HS-5 (cell line): ENCODE measurements at regions not wholly inside any gene's neighbourhood (a gene's known extent, or its start where the extent isn't known, plus 50 kb on each side); places are given as distances from the start of the nearest gene placed in this dataset.

Experiments used
- DNase-seq: peaks from one replicate; pipeline ENCODE4 v3.0.0-alpha.2; 2012; ENCODE audit warnings: low read depth

DNA sequence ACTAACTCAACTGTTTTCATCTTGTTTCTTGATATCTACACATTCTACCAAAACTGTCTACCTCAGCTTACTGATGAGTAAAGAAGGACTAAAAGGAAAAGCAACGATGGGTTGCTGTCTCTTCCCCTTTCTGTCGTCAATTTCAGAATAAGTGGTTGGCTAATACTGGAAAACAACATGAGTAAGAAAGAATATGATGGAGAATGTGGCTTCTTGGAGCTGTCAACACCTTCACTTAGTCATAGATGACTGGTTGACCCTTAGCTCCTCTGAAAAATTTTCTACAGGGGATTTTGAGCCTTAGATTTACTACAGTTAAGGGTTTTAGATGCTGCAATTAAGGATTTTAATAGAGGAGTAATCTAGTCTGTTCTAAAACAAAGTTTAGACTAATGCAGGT, 797.9 kb downstream of the TLE4 start:
- DNase-seq: peak; percentile 19

GRCh38 chr9:80366626-80367025, 794.9 kb downstream of the TLE4 start:
- no peak for DNase-seq

DNA sequence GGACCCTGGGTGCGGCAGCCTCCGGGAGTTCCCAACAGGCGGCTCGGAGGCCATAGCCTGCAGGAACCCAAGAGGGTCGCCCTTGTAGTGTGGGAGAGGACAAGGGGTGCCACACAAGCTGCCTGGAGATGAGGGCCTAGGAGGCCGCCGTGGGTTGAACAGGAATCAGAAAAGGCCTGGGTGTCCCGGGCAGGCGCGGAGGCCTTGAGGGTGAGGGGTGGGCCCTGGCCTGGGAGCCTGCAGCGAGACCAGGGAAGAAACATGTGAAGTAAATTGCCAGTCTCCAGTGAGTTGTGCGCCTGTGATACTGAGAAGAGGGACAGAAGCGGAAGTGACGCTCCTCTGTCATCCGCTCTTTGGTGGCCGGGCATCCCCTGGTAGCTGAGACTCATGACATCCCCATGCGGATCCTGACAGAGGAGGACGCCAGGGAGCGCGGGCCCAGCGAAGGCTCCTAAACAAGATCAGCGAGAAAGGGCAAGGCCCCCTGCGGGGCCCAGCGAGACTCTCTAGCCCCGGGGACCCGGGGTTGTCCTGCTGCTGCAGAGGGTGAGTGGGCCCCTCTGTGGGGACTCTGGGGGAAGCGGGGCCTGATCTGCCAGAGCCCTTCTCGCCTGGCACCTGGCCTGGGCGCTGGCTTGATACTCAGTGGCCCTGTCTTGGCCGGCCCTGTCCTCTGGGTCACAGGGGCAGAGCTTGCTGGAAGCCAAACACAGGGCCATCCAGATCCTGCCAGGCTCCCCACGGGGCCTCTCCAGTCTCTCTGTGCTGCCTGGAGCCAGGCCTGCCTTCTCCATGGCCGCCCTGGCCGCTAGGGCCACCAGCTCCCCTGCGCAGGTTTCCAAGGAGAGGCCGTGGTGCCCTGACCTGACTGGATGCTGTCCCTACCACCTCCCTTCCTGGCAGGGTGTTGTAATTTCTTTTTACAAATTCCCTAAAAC, 788.4 kb downstream of the TLE4 start:
- DNase-seq: no peak

DNA sequence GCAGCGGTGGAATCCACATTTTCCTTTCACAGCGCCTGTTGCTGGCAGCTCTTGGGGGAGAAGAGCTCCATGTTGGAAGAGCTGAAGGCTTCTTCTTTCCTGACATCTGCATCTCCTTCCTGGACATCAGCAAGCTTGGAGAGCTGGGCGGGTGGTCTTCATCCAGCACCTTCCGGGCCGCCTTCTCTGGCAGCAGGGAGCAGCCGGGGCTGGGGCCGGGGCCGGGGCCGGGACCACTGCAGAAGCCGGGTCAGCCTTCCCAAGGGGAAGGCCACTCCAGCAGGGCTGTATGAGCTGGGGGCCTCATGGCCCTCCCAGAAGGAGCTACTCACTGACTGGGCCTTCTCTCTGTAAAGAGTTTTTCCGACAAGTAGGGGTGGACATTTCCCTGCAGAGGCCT, 787.5 kb downstream of the TLE4 start:
- DNase-seq: no peak

GRCh38 chr9:80352967-80353366, 781.2 kb downstream of the TLE4 start:
- no peak for DNase-seq

DNA sequence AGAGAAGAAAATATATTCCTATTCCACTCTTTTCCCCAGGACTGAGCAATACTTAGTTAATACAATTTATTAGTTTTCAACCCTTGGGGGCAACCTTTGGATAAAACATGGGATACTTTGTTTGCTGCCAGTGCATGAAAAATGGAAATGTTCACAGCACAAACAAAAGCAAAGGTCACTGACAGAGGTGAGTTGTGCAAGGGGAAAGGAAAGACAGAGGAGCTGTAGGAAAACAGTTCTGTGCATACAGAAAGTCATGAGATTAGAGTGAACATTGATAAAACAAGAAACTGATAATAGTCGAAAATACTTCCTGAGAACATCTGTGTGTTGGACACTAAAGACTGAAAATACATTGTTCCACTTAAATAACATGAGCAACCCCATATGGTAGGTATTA, 779.8 kb downstream of the TLE4 start:
- DNase-seq: no peak

- no peak for DNase-seq
These were observed 754.3 kb downstream of the TLE4 start for GRCh38 chr9:80326105-80326504.

- DNase-seq: peak; percentile 18
These were observed 749.2 kb downstream of the TLE4 start for GRCh38 chr9:80320916-80321315.

- peak; percentile 3 for DNase-seq
These were observed 748.7 kb downstream of the TLE4 start for GRCh38 chr9:80320480-80320879.

- no peak for DNase-seq
These were observed 733.4 kb downstream of the TLE4 start for GRCh38 chr9:80305136-80305535.

GRCh38 chr9:80294955-80295354, 723.2 kb downstream of the TLE4 start:
- no peak for DNase-seq

DNA sequence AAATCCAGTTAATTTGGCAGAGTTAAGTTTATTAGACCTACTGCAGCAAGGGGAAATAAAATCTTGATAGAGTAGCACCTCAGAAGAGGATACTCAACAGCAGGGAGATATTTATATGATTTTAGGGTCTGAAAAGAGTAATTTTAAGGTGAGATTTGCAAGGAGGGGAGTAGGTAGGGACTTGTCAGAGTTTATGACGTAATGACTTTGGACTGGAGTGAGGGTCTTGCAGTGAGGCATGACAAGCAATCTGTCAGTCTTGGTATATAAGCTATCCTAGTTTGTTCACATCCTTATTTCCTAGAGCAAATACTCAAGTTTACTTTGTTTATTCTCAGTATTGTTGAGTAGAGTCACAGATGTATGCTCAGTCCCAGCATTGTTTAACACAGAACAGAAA, 722.6 kb downstream of the TLE4 start:
- no peak for DNase-seq

DNA sequence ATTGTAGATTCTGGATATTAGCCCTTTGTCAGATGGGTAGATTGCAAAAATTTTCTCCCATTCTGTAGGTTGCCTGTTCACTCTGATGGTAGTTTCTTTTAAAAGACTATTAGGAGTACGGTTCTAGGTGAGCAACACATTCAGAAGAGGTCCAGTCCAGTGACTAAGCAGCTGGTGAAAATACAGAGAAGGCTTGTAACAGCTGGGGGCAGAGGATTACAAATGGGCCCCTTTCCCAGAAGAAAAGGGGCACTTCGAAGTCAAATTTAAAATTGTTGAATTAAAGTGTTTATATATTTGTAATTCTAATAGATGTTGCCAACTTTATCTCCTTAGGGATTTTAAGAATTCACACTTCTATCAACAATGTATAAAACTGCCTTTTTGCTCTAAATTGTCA, 720.5 kb downstream of the TLE4 start:
- no peak for DNase-seq

DNA sequence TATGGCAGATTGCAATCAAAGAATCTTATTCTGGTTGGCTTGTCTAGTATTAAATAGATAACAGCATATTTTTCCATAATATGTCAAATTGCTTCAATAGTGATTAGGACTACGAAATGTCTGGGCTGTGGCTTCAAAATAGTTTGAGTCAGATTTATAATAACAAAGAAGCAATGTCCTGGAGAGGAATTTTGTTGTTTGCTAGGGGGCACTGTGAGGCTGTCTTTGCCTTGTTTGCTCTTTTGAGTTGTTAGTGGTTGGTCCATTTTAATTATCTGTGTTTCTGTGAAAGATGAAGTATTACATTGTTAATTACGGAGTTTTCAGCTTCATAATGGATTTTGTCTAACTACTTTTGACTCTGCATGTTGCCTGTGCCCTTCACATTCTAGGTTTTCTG, 713.6 kb downstream of the TLE4 start:
- peak; percentile 4 for DNase-seq

DNA sequence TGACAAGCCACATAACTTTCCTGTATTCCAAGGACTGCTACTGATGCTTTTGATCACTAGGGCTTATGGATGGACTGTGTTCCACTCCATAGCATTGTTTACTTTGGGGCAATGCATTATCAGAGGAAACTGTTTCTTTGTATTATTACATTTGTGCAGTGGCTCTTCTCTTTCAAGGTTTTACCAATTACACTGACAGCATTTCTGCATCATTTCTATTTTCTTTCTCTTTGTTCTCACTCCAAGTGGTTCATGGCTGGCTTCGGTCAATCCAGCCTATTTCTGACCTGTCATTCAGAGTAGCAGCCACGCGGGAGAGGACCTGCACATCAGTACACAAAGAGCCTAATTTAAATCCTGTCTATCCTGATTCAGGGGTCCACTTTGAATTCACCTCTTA, 711.0 kb downstream of the TLE4 start:
- no peak for DNase-seq

DNA sequence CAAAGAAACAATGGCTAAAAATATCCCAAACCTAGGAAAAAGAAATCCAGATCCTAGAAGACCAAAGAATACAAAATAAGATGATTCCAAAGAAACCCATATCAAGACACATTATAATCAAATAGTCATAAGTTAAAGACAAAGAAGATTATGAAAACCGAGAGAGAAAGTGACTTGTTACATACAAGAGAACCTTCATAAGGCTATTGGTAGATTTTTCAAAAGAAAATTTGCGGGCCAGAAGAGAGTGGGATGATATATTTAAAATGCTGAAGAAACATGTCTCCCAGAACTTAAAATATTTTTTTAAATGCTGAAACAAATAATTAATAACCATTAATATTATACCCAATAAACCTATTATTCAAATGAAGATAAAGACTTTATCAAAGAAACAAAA, 687.3 kb downstream of the TLE4 start:
- DNase-seq: no peak

- DNase-seq: no peak
These were observed 680.0 kb downstream of the TLE4 start for GRCh38 chr9:80251778-80252177.

- no peak for DNase-seq
These were observed 670.3 kb downstream of the TLE4 start for GRCh38 chr9:80242022-80242421.

DNA sequence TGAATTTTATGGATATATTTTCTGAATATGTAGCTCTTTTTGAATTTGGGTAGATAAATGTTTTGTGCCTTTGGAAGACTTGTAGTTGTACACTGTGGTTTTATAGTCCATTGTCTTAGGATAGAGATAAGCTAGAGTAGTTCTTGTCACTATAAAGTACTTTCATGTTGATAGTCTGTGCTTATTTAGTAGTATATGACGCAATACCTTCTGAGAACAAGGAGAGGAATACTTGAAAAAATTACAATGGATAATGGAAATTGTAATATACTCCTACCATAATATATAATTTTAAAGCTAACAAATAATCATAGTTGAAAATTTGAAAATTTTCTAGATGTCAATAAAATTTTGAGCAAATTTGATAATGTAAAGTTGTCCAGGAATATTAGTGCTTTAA, 664.0 kb downstream of the TLE4 start:
- no peak for DNase-seq

GRCh38 chr9:80233906-80234305, 662.1 kb downstream of the TLE4 start:
- no peak for DNase-seq

DNA sequence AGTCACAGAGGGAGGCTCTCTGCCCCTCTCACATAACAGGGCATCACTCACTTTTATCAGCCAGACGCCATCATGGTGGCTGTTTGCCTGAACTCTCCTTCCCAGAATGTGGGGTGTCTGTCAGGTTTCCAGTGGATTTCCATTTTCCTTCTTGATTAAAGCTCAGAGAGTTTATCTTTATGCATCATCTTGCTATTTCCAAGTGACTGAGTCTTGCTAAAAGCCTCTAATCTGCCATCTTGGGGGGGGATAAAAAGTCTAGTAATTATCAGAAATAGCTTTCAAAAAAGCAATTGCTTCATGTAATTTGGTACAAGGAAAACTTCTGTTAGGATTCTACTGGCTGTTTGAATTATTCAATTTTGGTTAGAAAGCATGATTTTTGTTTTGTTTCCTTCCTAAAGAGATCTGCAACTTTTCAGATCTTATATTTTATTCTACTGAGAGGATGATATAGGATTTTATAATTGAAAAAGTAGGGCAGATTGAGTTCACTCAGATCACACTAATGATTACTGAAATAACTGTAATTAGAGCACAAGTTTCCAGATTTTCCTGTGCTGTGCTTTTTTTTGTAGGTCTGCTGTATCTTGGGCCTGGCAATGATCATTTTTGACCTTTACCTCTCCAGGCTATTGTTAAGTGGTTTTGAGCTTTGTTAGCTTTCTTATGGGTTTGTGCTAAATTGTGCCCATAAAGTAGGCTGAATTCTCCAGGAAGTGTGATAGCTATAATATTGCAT, 661.5 kb downstream of the TLE4 start:
- no peak for DNase-seq

GRCh38 chr9:80231318-80232236, 659.8 kb downstream of the TLE4 start:
- DNase-seq: no peak
